Neural progenitor cell (in vitro differentiated cells): ENCODE measurements at regions not wholly inside any gene's neighbourhood (a gene's known extent, or its start where the extent isn't known, plus 50 kb on each side); places are given as distances from the start of the nearest gene placed in this dataset.
A peak's percentile ranks its signal among the peaks of the same experiment; 100 is the strongest.

ENCODE experiments used
- DNase-seq: peaks from one replicate; pipeline ENCODE4 v3.0.0-alpha.2; 2016; ENCODE audit warnings: low spot score
- H2AFZ ChIP-seq: fragments of 200-600 bp; sonication (generic); replicated peaks from 2 replicates; pipeline ENCODE4 v1.6.1; 2016; ENCODE audit warnings: antibody characterized with exemption
- H3F3A ChIP-seq: fragments of 200-600 bp; sonication (generic); 2 replicates; pipeline ENCODE4 v1.6.1; 2016; ENCODE audit warnings: antibody characterized with exemption, low read depth
- H3K27ac ChIP-seq: fragments of 200-600 bp; sonication (generic); 2 replicates; pipeline ENCODE4 v1.5.1; 2016; ENCODE audit warnings: mild to moderate bottlenecking
- H3K27me3 ChIP-seq: fragments of 200-600 bp; sonication (generic); 2 replicates; pipeline ENCODE4 v1.6.1; 2016; ENCODE audit warnings: mild to moderate bottlenecking, moderate library complexity
- H3K36me3 ChIP-seq: fragments of 200-600 bp; sonication (generic); 2 replicates; pipeline ENCODE4 v1.5.1; 2016
- H3K4me1 ChIP-seq: fragments of 200-600 bp; sonication (generic); 2 replicates; pipeline ENCODE4 v1.6.1; 2016; ENCODE audit warnings: mixed run types
- H3K4me2 ChIP-seq: fragments of 200-600 bp; sonication (generic); 2 replicates; pipeline ENCODE4 v1.6.1; 2016
- H3K4me3 ChIP-seq: fragments of 200-600 bp; sonication (generic); 2 replicates; pipeline ENCODE4 v1.5.1; 2016
- H3K79me2 ChIP-seq: fragments of 200-600 bp; sonication (generic); 2 replicates; pipeline ENCODE4 v1.6.1; 2016; ENCODE audit warnings: low read depth
- H3K9ac ChIP-seq: fragments of 200-600 bp; sonication (generic); 2 replicates; pipeline ENCODE4 v1.6.1; 2016
- H3K9me3 ChIP-seq: fragments of 200-600 bp; sonication (generic); 2 replicates; pipeline ENCODE4 v1.5.1; 2016; ENCODE audit warnings: low read depth
- H4K20me1 ChIP-seq: fragments of 200-600 bp; sonication (generic); 2 replicates; pipeline ENCODE4 v1.6.1; 2016; ENCODE audit warnings: low read depth
- H3K27ac Mint-ChIP-seq: 3 replicates; pipeline ENCODE4 v1.8.0; 2021; ENCODE audit warnings: mixed read lengths
- H3K27me3 Mint-ChIP-seq: 2 replicates; pipeline ENCODE4 v1.8.0; 2022; ENCODE audit warnings: low read depth, mild to moderate bottlenecking, inconsistent platforms, moderate library complexity, mixed read lengths; ENCODE audit not compliant: insufficient read depth
- H3K36me3 Mint-ChIP-seq: 3 replicates; pipeline ENCODE4 v1.8.0; 2021; ENCODE audit warnings: mixed read lengths
- H3K4me1 Mint-ChIP-seq: 3 replicates; pipeline ENCODE4 v1.8.0; 2021; ENCODE audit warnings: mixed read lengths
- H3K4me3 Mint-ChIP-seq: 3 replicates; pipeline ENCODE4 v1.8.0; 2021; ENCODE audit warnings: mild to moderate bottlenecking, moderate library complexity, mixed read lengths
- H3K9me3 Mint-ChIP-seq: 3 replicates; pipeline ENCODE4 v1.8.0; 2020; ENCODE audit warnings: mixed read lengths
- CTCF ChIP-seq: fragments of 200-600 bp; sonication (generic); IDR thresholded peaks from 2 replicates; pipeline ENCODE4 v1.5.1; 2017; ENCODE audit warnings: antibody characterized with exemption, mild to moderate bottlenecking
- EZH2 ChIP-seq: fragments of 200-600 bp; sonication (generic); IDR thresholded peaks from 2 replicates; pipeline ENCODE4 v1.6.1; 2017; ENCODE audit warnings: antibody characterized with exemption, mild to moderate bottlenecking, moderate library complexity
- EZH2phosphoT487 ChIP-seq: fragments of 200-600 bp; sonication (generic); IDR thresholded peaks from 2 replicates; pipeline ENCODE4 v1.6.1; 2017; ENCODE audit warnings: antibody characterized with exemption

GRCh38 chr16:5447734-5448133 lies 350.1 kb upstream of the EEF2KMT start:
- peaks cover 29% of the 10 kb centered on the region for H3K4me1 Mint-ChIP-seq
- Histone ChIP-seq H3K9ac (no peak overlapping the region), H3K27ac (no peak overlapping the region), H3K9me3 (no peaks in the 10 kb centered on the region), H3K79me2 (no peaks in the 10 kb centered on the region), H3K36me3 (no peaks in the 10 kb centered on the region), H2AFZ (no peak overlapping the region), H4K20me1 (peaks cover 5% of the 10 kb centered on the region), H3K4me3 (no peak overlapping the region), H3K27me3 (peaks cover 47% of the 10 kb centered on the region), H3K4me1 (peaks cover 17% of the 10 kb centered on the region), H3F3A (peaks cover 26% of the 10 kb centered on the region), H3K4me2 (no peak overlapping the region)
- TF ChIP-seq EZH2 (no peak), CTCF (no peak), EZH2phosphoT487 (no peak)
- no peaks in the 10 kb centered on the region for H3K9me3 Mint-ChIP-seq
- H3K36me3 Mint-ChIP-seq, result no peaks in the 10 kb centered on the region
- H3K27ac Mint-ChIP-seq, result peak overlapping the region; percentile 58
- H3K4me3 Mint-ChIP-seq, result no peak overlapping the region
- DNase-seq, result no peak
- H3K27me3 Mint-ChIP-seq, result peaks cover 32% of the 10 kb centered on the region

GRCh38 chr16:5446623-5447240 lies 349.1 kb upstream of the EEF2KMT start:
- no peak for DNase-seq
- Histone ChIP-seq H3K27ac (no peak overlapping the region), H3K4me1 (peaks cover 17% of the 10 kb centered on the region), H3F3A (peaks cover 26% of the 10 kb centered on the region), H3K4me3 (no peak overlapping the region), H3K9ac (no peak overlapping the region), H3K27me3 (peaks cover 37% of the 10 kb centered on the region), H3K9me3 (no peaks in the 10 kb centered on the region), H4K20me1 (peaks cover 5% of the 10 kb centered on the region), H3K4me2 (no peak overlapping the region), H2AFZ (no peak overlapping the region), H3K79me2 (no peaks in the 10 kb centered on the region), H3K36me3 (no peaks in the 10 kb centered on the region)
- Mint-ChIP-seq H3K36me3 (no peaks in the 10 kb centered on the region), H3K27me3 (peaks cover 25% of the 10 kb centered on the region), H3K27ac (no peak overlapping the region), H3K9me3 (no peaks in the 10 kb centered on the region), H3K4me1 (peaks cover 23% of the 10 kb centered on the region), H3K4me3 (no peak overlapping the region)
- TF ChIP-seq EZH2phosphoT487, result no peak
- no peak for TF ChIP-seq CTCF
- TF ChIP-seq EZH2, result no peak

DNA sequence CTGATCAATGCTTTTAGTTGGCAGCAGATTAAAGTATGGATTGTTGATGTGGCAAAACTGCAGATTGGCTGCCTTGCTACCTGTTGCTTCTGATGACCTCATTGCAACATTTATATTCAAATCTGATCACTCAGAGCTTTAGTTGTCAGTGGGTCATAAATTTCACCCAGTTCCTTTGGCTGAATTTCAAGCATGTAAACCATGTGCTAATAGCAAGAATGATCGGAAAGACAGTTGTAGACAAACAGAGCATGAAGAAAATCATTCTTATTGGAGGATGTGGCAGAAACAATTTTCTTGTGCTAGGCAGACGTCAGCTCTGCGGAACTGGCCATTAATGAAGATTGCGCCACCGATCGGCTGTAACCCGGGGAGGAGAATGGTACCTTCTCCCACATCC lies 346.6 kb upstream of the EEF2KMT start:
- Histone ChIP-seq H2AFZ (no peak overlapping the region), H3K9me3 (no peaks in the 10 kb centered on the region), H3K27ac (no peak overlapping the region), H3K4me2 (no peak overlapping the region), H3K79me2 (no peaks in the 10 kb centered on the region), H3K9ac (no peak overlapping the region), H3K36me3 (no peaks in the 10 kb centered on the region), H3K4me3 (no peak overlapping the region), H3K4me1 (no peaks in the 10 kb centered on the region), H4K20me1 (no peaks in the 10 kb centered on the region), H3F3A (peaks cover under 1% of the 10 kb centered on the region), H3K27me3 (peaks cover 22% of the 10 kb centered on the region)
- H3K36me3 Mint-ChIP-seq, result no peaks in the 10 kb centered on the region
- TF ChIP-seq EZH2phosphoT487 (no peak), CTCF (no peak), EZH2 (no peak)
- no peaks in the 10 kb centered on the region for H3K9me3 Mint-ChIP-seq
- peaks cover 11% of the 10 kb centered on the region for H3K27me3 Mint-ChIP-seq
- no peak for DNase-seq
- no peak overlapping the region for H3K4me3 Mint-ChIP-seq
- no peak overlapping the region for H3K27ac Mint-ChIP-seq
- H3K4me1 Mint-ChIP-seq, result peaks cover 1% of the 10 kb centered on the region
